ENCODE measurements at regions not wholly inside any gene's neighbourhood (a gene's known extent, or its start where the extent isn't known, plus 50 kb on each side); places are given as distances from the start of the nearest gene placed in this dataset.
A peak's percentile ranks its signal among the peaks of the same experiment; 100 is the strongest.

DNA sequence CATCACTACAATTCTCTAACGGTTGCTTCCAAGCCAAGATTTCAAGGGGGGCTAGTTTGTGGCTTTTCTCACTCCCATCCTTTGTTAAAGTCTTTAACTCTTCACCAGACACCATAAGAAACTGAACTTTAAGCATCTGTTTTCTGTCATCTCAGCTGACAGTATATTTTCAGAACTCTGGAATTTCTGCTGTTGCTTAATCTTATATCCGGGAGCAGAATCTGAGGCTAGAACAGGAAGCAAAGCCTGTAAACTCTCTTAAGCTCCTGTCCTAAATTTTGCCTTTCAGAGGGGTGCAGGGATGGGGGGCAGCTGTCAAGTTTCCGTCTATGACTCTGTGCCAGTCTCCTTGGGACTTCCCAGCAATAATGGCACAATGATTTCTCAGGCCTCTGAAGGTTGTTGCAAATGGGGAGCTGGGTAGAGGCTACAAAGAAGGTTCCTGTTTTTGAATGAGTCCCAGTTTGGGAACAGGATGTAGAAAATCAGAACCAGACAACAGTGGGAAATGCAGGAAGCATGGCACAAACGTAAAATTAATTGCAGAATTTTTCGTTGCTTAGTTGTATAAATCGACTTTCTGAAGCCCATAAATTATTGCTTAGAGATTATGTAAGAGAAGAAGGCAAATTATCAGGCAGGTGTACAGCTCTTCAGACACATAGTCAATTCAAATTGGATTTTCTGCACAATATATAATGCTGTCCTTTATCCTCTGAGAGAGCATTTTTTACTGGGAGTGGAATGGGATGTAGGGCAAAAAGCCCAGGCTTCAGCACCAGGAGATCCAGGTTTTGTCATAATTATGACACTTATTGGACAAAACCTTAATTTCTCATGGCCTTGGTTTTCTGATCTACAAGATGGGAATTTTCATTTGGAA, 430.9 kb downstream of the DMAC1 start:
- intact Hi-C loops (cut with DNase I) = no loop called here
- Histone ChIP-seq H3K4me1 (peaks cover 0 to 48% (median 33%) of the 10 kb centered on the region in 12 donors), H3K27me3 (no peaks in the 10 kb centered on the region), H3K9me3 (no peaks in the 10 kb centered on the region), H3K27ac (peak overlapping the region in 11 of 12 donors; percentile 33 to 75 (median 58)), H3K4me3 (no peak overlapping the region), H3K36me3 (no peaks in the 10 kb centered on the region)
- 18 to 37% (median 28%) methylated on average over 6 of the region's 6 CpGs for WGBS, 4 donors
- TF ChIP-seq POLR2A (IDR thresholded peaks at IDR 0.05) = no peak
- TF ChIP-seq, protein P1, sequence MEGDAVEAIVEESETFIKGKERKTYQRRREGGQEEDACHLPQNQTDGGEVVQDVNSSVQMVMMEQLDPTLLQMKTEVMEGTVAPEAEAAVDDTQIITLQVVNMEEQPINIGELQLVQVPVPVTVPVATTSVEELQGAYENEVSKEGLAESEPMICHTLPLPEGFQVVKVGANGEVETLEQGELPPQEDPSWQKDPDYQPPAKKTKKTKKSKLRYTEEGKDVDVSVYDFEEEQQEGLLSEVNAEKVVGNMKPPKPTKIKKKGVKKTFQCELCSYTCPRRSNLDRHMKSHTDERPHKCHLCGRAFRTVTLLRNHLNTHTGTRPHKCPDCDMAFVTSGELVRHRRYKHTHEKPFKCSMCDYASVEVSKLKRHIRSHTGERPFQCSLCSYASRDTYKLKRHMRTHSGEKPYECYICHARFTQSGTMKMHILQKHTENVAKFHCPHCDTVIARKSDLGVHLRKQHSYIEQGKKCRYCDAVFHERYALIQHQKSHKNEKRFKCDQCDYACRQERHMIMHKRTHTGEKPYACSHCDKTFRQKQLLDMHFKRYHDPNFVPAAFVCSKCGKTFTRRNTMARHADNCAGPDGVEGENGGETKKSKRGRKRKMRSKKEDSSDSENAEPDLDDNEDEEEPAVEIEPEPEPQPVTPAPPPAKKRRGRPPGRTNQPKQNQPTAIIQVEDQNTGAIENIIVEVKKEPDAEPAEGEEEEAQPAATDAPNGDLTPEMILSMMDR (IDR thresholded peaks at IDR 0.05) = no peak
- DNase-seq (peak in 2 of 5 donors; percentile 18 to 22), ATAC-seq (peak; percentile 9 to 84 (median 76))

DNA sequence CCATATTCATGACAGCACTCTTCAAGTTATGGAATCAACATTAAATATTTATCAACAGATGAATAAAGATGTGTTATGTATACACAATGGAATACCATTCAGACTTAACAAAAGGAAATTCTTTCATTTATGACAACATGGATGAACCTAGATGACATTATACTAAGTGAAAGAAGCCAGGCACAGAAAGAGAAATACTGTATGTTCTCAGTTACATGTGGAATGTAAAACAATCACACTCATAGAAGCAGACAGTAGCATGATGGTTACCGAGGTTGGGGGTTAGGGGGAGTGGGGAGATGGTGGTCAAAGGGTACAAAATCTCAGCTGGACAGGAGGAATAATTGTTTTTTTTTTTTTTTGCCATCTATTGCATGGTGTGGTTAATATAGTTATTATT, 431.9 kb downstream of the DMAC1 start:
- H3K4me3 ChIP-seq = no peak overlapping the region
- no peaks in the 10 kb centered on the region for H3K36me3 ChIP-seq
- no peaks in the 10 kb centered on the region for H3K27me3 ChIP-seq
- intact Hi-C loops (cut with DNase I) = no loop called here
- H3K9me3 ChIP-seq = no peaks in the 10 kb centered on the region
- TF ChIP-seq, protein P1 (IDR thresholded peaks at IDR 0.05) = no peak
- no peak for TF ChIP-seq POLR2A (IDR thresholded peaks at IDR 0.05)
- 47 to 68% (median 54%) methylated on average over 1 of the region's 1 CpG for WGBS, 4 donors
- H3K27ac ChIP-seq = peak overlapping the region in 7 of 12 donors; percentile 52 to 75 (median 61)
- no peak for ATAC-seq
- H3K4me1 ChIP-seq = peaks cover 0 to 48% (median 33%) of the 10 kb centered on the region in 12 donors
- DNase-seq = no peak

DNA sequence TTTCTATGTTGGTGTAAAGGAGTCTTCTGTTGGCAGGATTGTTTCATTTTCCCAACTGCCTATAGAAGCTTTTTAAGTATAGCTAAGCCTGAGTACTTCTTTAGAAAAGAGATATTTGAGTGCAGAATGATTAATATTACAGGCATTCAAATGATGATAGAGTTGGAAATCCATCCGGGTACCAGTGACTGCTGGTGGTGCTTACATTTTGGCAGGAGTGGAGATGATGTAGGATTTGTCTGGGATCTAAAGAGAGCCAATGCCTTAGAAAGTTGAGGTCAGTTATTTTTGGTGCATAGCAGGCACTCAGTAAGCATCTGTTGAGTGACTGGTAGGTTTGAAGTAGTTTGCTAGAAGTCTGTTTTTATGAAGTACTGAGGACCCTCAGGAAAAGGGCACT, 433.5 kb downstream of the DMAC1 start:
- no peaks in the 10 kb centered on the region for H3K9me3 ChIP-seq
- H3K4me3 ChIP-seq = no peak overlapping the region
- 9 to 46% (median 23%) methylated on average over 1 of the region's 1 CpG for WGBS, 4 donors
- DNase-seq (no peak), ATAC-seq (no peak)
- TF ChIP-seq, protein P1 (IDR thresholded peaks at IDR 0.05) = no peak
- no peak for TF ChIP-seq POLR2A (IDR thresholded peaks at IDR 0.05)
- no peaks in the 10 kb centered on the region for H3K27me3 ChIP-seq
- no peaks in the 10 kb centered on the region for H3K36me3 ChIP-seq
- H3K27ac ChIP-seq = no peak overlapping the region
- peaks cover 0 to 40% (median 29%) of the 10 kb centered on the region in 12 donors for H3K4me1 ChIP-seq
- intact Hi-C loops (cut with DNase I) = no loop called here

DNA sequence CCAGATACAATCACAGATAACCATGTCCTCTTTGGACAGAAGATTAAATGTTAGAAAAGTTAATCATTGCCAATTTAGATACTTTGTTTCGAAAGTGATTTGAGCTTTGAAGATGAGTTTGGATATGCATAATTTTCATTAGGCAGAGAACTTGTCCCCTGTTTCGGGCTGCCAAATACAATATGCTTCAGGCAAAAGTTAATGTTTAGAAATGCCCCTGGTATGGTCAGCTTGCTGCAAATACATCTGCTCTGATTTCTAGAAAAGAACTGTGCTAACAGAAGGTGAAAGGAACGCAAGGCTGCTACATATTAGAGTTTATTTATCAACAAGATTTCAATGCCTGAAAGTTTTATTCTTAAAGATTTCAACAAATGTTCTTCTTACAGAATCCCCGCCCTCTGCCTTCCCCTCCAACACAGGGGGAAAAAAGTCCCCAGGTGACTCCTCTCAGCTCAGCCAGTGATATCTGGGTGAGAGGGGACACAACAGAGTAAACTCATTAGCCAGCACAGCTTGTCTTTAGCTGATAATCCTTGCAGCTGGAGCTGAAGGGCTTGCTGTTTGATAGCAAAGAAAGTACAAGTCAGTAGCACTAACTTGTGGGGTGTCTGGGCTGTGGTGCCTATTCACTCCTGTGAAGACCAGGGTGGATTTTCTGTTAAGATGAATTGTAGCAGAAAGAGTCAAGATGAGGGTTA, 435.7 kb downstream of the DMAC1 start:
- no peak for TF ChIP-seq POLR2A (IDR thresholded peaks at IDR 0.05)
- TF ChIP-seq, protein P1 (IDR thresholded peaks at IDR 0.05) = no peak
- DNase-seq (no peak), ATAC-seq (no peak)
- no peak overlapping the region for H3K4me3 ChIP-seq
- intact Hi-C loops (cut with DNase I) = no loop called here
- H3K27ac ChIP-seq = no peak overlapping the region
- no peaks in the 10 kb centered on the region for H3K36me3 ChIP-seq
- H3K9me3 ChIP-seq = no peaks in the 10 kb centered on the region
- peaks cover 0 to 18% (median 8%) of the 10 kb centered on the region in 12 donors for H3K4me1 ChIP-seq
- H3K27me3 ChIP-seq = no peaks in the 10 kb centered on the region
- 72 to 86% (median 82%) methylated on average over 4 of the region's 4 CpGs for WGBS, 4 donors

Measured in heart left ventricle (tissue), 16 donors.